Liver (tissue), 8 donors: ENCODE measurements at regions not wholly inside any gene's neighbourhood (a gene's known extent, or its start where the extent isn't known, plus 50 kb on each side); places are given as distances from the start of the nearest gene placed in this dataset.

Experiments
- DNase-seq: peaks from one replicate; pipeline ENCODE4 v3.0.0-alpha.2; 2017; ENCODE audit warnings: low spot score
- H3K27ac ChIP-seq, 2 donors: one replicate each; pipeline ENCODE4 v1.7.0; 2013; ENCODE audit warnings: inconsistent platforms in 2 of 2, low read length in 2 of 2, control low read depth in 1 of 2, low read depth in 1 of 2, mild to moderate bottlenecking in 1 of 2
- H3K27me3 ChIP-seq, 4 donors: one replicate each; pipeline versions ENCODE4 v1.6.1 to v1.7.0; 2013; ENCODE audit warnings: low read length in 3 of 4, inconsistent platforms in 1 of 4, mild to moderate bottlenecking in 1 of 4, moderate library complexity in 1 of 4; ENCODE audit not compliant: control insufficient read depth in 4 of 4, insufficient read depth in 4 of 4
- H3K36me3 ChIP-seq, 4 donors: one replicate each; pipeline versions ENCODE4 v1.6.1 to v1.7.0; 2013; ENCODE audit warnings: low read length in 3 of 4, mild to moderate bottlenecking in 3 of 4, low read depth in 1 of 4, moderate library complexity in 1 of 4; ENCODE audit not compliant: control insufficient read depth in 4 of 4, insufficient read depth in 3 of 4
- H3K4me1 ChIP-seq, 4 donors: one replicate each; pipeline versions ENCODE4 v1.6.1 to v1.7.0; 2013; ENCODE audit warnings: low read length in 3 of 4, mild to moderate bottlenecking in 3 of 4, moderate library complexity in 1 of 4; ENCODE audit not compliant: control insufficient read depth in 4 of 4, insufficient read depth in 4 of 4
- H3K4me3 ChIP-seq, 3 donors: one replicate each; pipeline versions ENCODE4 v1.6.1 to v1.7.0; 2013; ENCODE audit warnings: low read length in 3 of 3, control low read depth in 1 of 3, low read depth in 1 of 3, mild to moderate bottlenecking in 1 of 3
- H3K9ac ChIP-seq, 2 donors: one replicate each; pipeline ENCODE4 v1.7.0; 2013; ENCODE audit warnings: low read length in 2 of 2, mild to moderate bottlenecking in 2 of 2, moderate library complexity in 2 of 2, control low read depth in 1 of 2, low read depth in 1 of 2
- H3K9me3 ChIP-seq, 4 donors: one replicate each; pipeline versions ENCODE4 v1.6.1 to v1.7.0; 2013; ENCODE audit warnings: low read length in 3 of 4; ENCODE audit not compliant: control insufficient read depth in 4 of 4
- ATF3 ChIP-seq: IDR thresholded peaks from 2 replicates; pipeline ENCODE4 v1.6.1; 2016; ENCODE audit warnings: antibody characterized with exemption
- EGR1 ChIP-seq, 2 donors: IDR thresholded peaks; 2 replicates each; pipeline ENCODE4 v1.6.1; 2016 to 2018; ENCODE audit warnings: antibody characterized with exemption in 2 of 2, low read depth in 2 of 2
- FOXA2 ChIP-seq: IDR thresholded peaks from 2 replicates; pipeline ENCODE4 v1.6.1; 2016; ENCODE audit warnings: antibody characterized with exemption
- GABPA ChIP-seq, 2 donors: IDR thresholded peaks in 1 of 2; conservative IDR thresholded peaks in 1 of 2; 2 replicates each; pipeline ENCODE4 v1.6.1; 2016; ENCODE audit warnings: antibody characterized with exemption in 2 of 2, mild to moderate bottlenecking in 1 of 2, moderate library complexity in 1 of 2
- HNF4A ChIP-seq, 2 donors: conservative IDR thresholded peaks; 2 replicates each; pipeline ENCODE4 v1.6.1; 2016; ENCODE audit warnings: antibody characterized with exemption in 2 of 2, mild to moderate bottlenecking in 2 of 2
- JUND ChIP-seq, 2 donors: IDR thresholded peaks; 2 replicates each; pipeline ENCODE4 v1.6.1; 2016; ENCODE audit warnings: antibody characterized with exemption in 2 of 2
- RAD21 ChIP-seq, 2 donors: IDR thresholded peaks; 2 replicates each; pipeline ENCODE4 v1.6.1; 2016; ENCODE audit warnings: antibody characterized with exemption in 2 of 2, mild to moderate bottlenecking in 2 of 2
- REST ChIP-seq: IDR thresholded peaks from 2 replicates; pipeline ENCODE4 v1.6.1; 2016; ENCODE audit warnings: antibody characterized with exemption, mild to moderate bottlenecking
- RXRA ChIP-seq, 2 donors: IDR thresholded peaks; 2 replicates each; pipeline ENCODE4 v1.6.1; 2017 to 2018; ENCODE audit warnings: antibody characterized with exemption in 2 of 2, mild to moderate bottlenecking in 1 of 2
- TAF1 ChIP-seq: conservative IDR thresholded peaks from 2 replicates; pipeline ENCODE4 v1.6.1; 2016; ENCODE audit warnings: antibody characterized with exemption, mild to moderate bottlenecking
- ZBTB33 ChIP-seq: IDR thresholded peaks from 2 replicates; pipeline ENCODE4 v1.6.1; 2016; ENCODE audit warnings: antibody characterized with exemption
- WGBS: extraction: QIAGEN DNeasy Blood & Tissue Kit; methylation state at CpG from one replicate; pipeline ENCODE4 v1.1.7; 2013; 5-methylcytosine and 5-hydroxymethylcytosine counted together
- TF ChIP-seq, protein P1 (sequence below): fragments of 150-350 bp; IDR thresholded peaks from 2 replicates; pipeline ENCODE4 v1.5.1; 2017; ENCODE audit warnings: improper control_type of control experiment, low read depth, low read length; ENCODE audit not compliant: missing input control
- TF ChIP-seq, protein P2 (sequence below): IDR thresholded peaks from 2 replicates; pipeline ENCODE4 v1.6.1; 2016; ENCODE audit warnings: antibody characterized with exemption
- donor health status: healthy.
- donor health status: healthy.
- donor health status: healthy.
- donor health status: healthy.
- donor health status: healthy.

DNA sequence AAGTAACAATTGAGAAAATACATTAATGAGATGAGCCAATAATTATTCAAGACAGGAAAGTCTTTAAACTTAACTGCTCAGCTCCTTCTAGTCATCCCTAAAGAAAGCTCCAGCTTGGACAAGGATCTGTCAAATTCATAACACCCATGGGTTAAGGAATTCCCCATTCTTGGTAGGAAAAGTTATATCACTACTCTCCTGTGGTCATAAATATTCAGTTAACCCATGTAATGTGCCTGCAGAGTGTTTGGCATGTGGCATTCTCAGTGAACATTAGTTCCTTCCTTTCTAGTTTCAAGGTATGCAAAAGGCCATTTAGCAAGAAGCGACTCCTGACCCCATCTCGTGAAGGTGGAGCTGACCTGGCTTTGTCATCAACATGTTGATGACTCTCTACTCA is 76.7 kb upstream of the VCAM1 start:
- Histone ChIP-seq H3K27ac (peak overlapping the region; percentile 26 to 59), H3K36me3 (no peaks in the 10 kb centered on the region), H3K4me1 (peaks cover 0 to 15% (median 4%) of the 10 kb centered on the region in 4 donors), H3K9me3 (no peaks in the 10 kb centered on the region), H3K9ac (no peak overlapping the region), H3K4me3 (no peak overlapping the region), H3K27me3 (no peaks in the 10 kb centered on the region)
- DNase-seq, result no peak
- TF ChIP-seq FOXA2, result no peak
- TF ChIP-seq ATF3, result no peak
- TF ChIP-seq EGR1 (IDR thresholded peaks at IDR 0.05; ENCODE audit: low read depth in 2 of 2), result no peak
- TF ChIP-seq JUND (IDR thresholded peaks at IDR 0.05), result no peak
- TF ChIP-seq RXRA (IDR thresholded peaks at IDR 0.05), result no peak
- no peak for TF ChIP-seq REST
- TF ChIP-seq, protein P1, sequence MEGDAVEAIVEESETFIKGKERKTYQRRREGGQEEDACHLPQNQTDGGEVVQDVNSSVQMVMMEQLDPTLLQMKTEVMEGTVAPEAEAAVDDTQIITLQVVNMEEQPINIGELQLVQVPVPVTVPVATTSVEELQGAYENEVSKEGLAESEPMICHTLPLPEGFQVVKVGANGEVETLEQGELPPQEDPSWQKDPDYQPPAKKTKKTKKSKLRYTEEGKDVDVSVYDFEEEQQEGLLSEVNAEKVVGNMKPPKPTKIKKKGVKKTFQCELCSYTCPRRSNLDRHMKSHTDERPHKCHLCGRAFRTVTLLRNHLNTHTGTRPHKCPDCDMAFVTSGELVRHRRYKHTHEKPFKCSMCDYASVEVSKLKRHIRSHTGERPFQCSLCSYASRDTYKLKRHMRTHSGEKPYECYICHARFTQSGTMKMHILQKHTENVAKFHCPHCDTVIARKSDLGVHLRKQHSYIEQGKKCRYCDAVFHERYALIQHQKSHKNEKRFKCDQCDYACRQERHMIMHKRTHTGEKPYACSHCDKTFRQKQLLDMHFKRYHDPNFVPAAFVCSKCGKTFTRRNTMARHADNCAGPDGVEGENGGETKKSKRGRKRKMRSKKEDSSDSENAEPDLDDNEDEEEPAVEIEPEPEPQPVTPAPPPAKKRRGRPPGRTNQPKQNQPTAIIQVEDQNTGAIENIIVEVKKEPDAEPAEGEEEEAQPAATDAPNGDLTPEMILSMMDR, result no peak
- no peak for TF ChIP-seq GABPA (IDR thresholded peaks at IDR 0.05 in 1 of 2, conservative IDR thresholded peaks at IDR 0.05 in 1 of 2)
- TF ChIP-seq ZBTB33, result no peak
- WGBS, result 85% methylated on average over 2 of the region's 2 CpGs

DNA sequence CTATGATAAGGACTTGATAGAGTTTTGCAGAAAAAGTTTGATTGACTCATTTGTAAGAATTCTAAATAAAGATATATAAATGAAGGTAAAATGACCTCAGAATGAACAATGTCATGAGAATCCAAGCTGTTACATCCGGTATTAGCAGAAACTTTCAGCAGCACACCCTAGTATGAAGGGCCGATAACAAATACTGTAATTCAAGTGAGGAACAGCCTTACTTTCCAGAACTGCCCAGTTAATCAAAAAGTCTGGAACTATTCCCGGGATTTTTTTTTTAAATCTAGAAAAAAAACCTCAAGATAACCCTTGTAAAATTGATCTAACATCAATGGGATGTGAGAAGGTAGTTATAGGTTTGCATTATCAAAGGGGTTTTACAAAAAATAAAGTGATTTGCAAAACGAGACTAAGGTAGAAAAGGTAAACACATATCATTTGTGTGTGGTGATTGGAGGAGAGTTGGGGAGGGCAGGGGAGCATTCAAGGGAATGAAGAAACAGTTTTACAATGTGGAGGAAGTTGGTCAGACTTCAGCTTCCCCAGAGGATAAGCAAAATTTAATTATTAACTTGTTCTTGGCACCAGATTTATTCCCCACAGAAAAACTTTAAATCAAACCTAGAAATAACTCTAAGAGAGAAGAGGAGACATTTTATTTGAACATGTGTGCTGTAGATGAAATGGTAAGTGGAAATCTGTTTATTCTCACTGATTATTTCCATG is 75.9 kb upstream of the VCAM1 start:
- peaks cover 0 to 15% (median 4%) of the 10 kb centered on the region in 4 donors for H3K4me1 ChIP-seq
- WGBS, result 14% methylated on average over 4 of the region's 4 CpGs
- no peaks in the 10 kb centered on the region for H3K36me3 ChIP-seq
- H3K4me3 ChIP-seq, result peak overlapping the region in 2 of 3 donors; percentile 8 to 28
- no peak overlapping the region for H3K9ac ChIP-seq
- H3K27ac ChIP-seq, result peak overlapping the region; percentile 26 to 59
- no peak for DNase-seq
- no peaks in the 10 kb centered on the region for H3K27me3 ChIP-seq
- H3K9me3 ChIP-seq, result peaks cover 0 to 3% (median 0%) of the 10 kb centered on the region in 4 donors
- peak in 1 of 2 donors; percentile 39 for TF ChIP-seq RXRA (IDR thresholded peaks at IDR 0.05)
- TF ChIP-seq GABPA (IDR thresholded peaks at IDR 0.05 in 1 of 2, conservative IDR thresholded peaks at IDR 0.05 in 1 of 2), result peak in 1 of 2 donors; percentile 53
- TF ChIP-seq ZBTB33, result peak; percentile 19
- TF ChIP-seq, protein P2, sequence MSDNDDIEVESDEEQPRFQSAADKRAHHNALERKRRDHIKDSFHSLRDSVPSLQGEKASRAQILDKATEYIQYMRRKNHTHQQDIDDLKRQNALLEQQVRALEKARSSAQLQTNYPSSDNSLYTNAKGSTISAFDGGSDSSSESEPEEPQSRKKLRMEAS, result no peak
- TF ChIP-seq RAD21 (IDR thresholded peaks at IDR 0.05), result peak; percentile 27 to 30
- TF ChIP-seq TAF1, result peak; percentile 42
- peak; percentile 34 to 35 for TF ChIP-seq HNF4A (conservative IDR thresholded peaks at IDR 0.05)
- TF ChIP-seq JUND (IDR thresholded peaks at IDR 0.05), result no peak
- TF ChIP-seq EGR1 (IDR thresholded peaks at IDR 0.05; ENCODE audit: low read depth in 2 of 2), result peak in 1 of 2 donors; percentile 9
- TF ChIP-seq REST, result no peak
